CD14-positive monocyte (primary cell): ENCODE measurements at regions not wholly inside any gene's neighbourhood (a gene's known extent, or its start where the extent isn't known, plus 50 kb on each side); places are given as distances from the start of the nearest gene placed in this dataset.

ENCODE experiments used
- DNase-seq, 3 donors: peaks; one replicate each; pipeline ENCODE4 v3.0.0-alpha.2; 2011 to 2022
- H2AFZ ChIP-seq: 2 replicates; pipeline ENCODE4 v1.6.0; 2012; ENCODE audit warnings: mild to moderate bottlenecking, low read depth, low read length, inconsistent platforms; ENCODE audit not compliant: insufficient read depth, poor library complexity, severe bottlenecking
- H3K27ac ChIP-seq, 2 donors: 1 replicate in 1 of 2; 2 replicates in 1 of 2; pipeline ENCODE4 v1.5.1; 2012 to 2013; ENCODE audit warnings: low read length in 2 of 2, control low read depth in 1 of 2, inconsistent platforms in 1 of 2, low read depth in 1 of 2, mild to moderate bottlenecking in 1 of 2
- H3K27me3 ChIP-seq, 2 donors: one replicate each; pipeline versions ENCODE4 v1.6.0 to v1.6.1; 2011 to 2013; ENCODE audit warnings: low read length in 2 of 2; ENCODE audit not compliant: control insufficient read depth in 2 of 2, insufficient read depth in 2 of 2
- H3K36me3 ChIP-seq, 2 donors: replicated peaks in 1 of 2; 1 replicate in 1 of 2; 2 replicates in 1 of 2; pipeline versions ENCODE4 v1.5.1 to v1.6.1; 2012 to 2013; ENCODE audit warnings: low read length in 2 of 2, control low read depth in 1 of 2, inconsistent platforms in 1 of 2, mild to moderate bottlenecking in 1 of 2; ENCODE audit not compliant: insufficient read depth in 2 of 2, control insufficient read depth in 1 of 2
- H3K4me1 ChIP-seq, 2 donors: 1 replicate in 1 of 2; 2 replicates in 1 of 2; pipeline versions ENCODE4 v1.5.1 to v1.6.1; 2012 to 2013; ENCODE audit warnings: low read length in 2 of 2, control low read depth in 1 of 2, inconsistent platforms in 1 of 2, mild to moderate bottlenecking in 1 of 2, moderate library complexity in 1 of 2; ENCODE audit not compliant: insufficient read depth in 2 of 2, control insufficient read depth in 1 of 2
- H3K4me2 ChIP-seq: replicated peaks from 2 replicates; pipeline ENCODE3; 2012; ENCODE audit warnings: low read length, moderate library complexity, mild to moderate bottlenecking; ENCODE audit not compliant: poor library complexity, severe bottlenecking; ENCODE audit errors: extremely low read depth
- H3K4me3 ChIP-seq, 3 experiments: fragments of 200-600 bp in 1 of 3; sonication (generic) in 1 of 3; replicated peaks in 1 of 3; 1 replicate in 2 of 3; 2 replicates in 1 of 3; pipeline ENCODE4 v1.5.1; 2011 to 2013; ENCODE audit warnings: low read length in 3 of 3, mild to moderate bottlenecking in 3 of 3, control low read depth in 2 of 3, low read depth in 2 of 3, inconsistent platforms in 1 of 3, moderate library complexity in 1 of 3
- H3K79me2 ChIP-seq: 2 replicates; pipeline ENCODE4 v1.6.0; 2012; ENCODE audit warnings: mild to moderate bottlenecking, control low read depth, inconsistent platforms, low read length, moderate library complexity; ENCODE audit not compliant: insufficient read depth
- H3K9ac ChIP-seq: 2 replicates; pipeline ENCODE4 v1.6.0; 2017; ENCODE audit warnings: low read length, mild to moderate bottlenecking; ENCODE audit not compliant: insufficient read depth, poor library complexity, severe bottlenecking
- H3K9me3 ChIP-seq, 2 donors: replicated peaks in 1 of 2; 1 replicate in 1 of 2; 2 replicates in 1 of 2; pipeline versions ENCODE4 v1.5.1 to v1.6.1; 2012 to 2013; ENCODE audit warnings: low read length in 2 of 2, control low read depth in 1 of 2; ENCODE audit not compliant: control insufficient read depth in 1 of 2, insufficient read depth in 1 of 2
- H4K20me1 ChIP-seq: 2 replicates; pipeline ENCODE4 v1.6.0; 2012; ENCODE audit warnings: mild to moderate bottlenecking, low read length, control low read depth, moderate library complexity; ENCODE audit not compliant: insufficient read depth
- H3K27ac Mint-ChIP-seq, 7 donors: one replicate each; pipeline ENCODE4 v1.8.0; 2020; ENCODE audit warnings: mild to moderate bottlenecking in 7 of 7, mixed read lengths in 7 of 7, moderate library complexity in 6 of 7, inconsistent platforms in 2 of 7
- H3K27me3 Mint-ChIP-seq, 3 donors: one replicate each; pipeline ENCODE4 v1.8.0; 2021 to 2022; ENCODE audit warnings: low read depth in 3 of 3, mild to moderate bottlenecking in 3 of 3, mixed read lengths in 3 of 3, moderate library complexity in 3 of 3, inconsistent platforms in 1 of 3
- H3K36me3 Mint-ChIP-seq, 2 donors: one replicate each; pipeline ENCODE4 v1.8.0; 2020; ENCODE audit warnings: mixed read lengths in 2 of 2, inconsistent platforms in 1 of 2, mild to moderate bottlenecking in 1 of 2
- H3K4me1 Mint-ChIP-seq: one replicate; pipeline ENCODE4 v1.8.0; 2020; ENCODE audit warnings: mild to moderate bottlenecking, mixed read lengths
- H3K4me3 Mint-ChIP-seq, 2 donors: one replicate each; pipeline ENCODE4 v1.8.0; 2020; ENCODE audit warnings: mild to moderate bottlenecking in 2 of 2, mixed read lengths in 2 of 2, moderate library complexity in 1 of 2
- H3K9me3 Mint-ChIP-seq, 7 donors: one replicate each; pipeline ENCODE4 v1.8.0; 2020 to 2022; ENCODE audit warnings: mixed read lengths in 7 of 7, mild to moderate bottlenecking in 6 of 7, moderate library complexity in 6 of 7, inconsistent platforms in 2 of 7
- WGBS: methylation state at CpG from one replicate; pipeline ENCODE4 v1.1.5; 2013; ENCODE audit warnings: missing lambda C conversion rate; ENCODE audit not compliant: insufficient coverage; 5-methylcytosine and 5-hydroxymethylcytosine counted together
- intact Hi-C, 2 donors: fragments of 100-400 bp; cut with micrococcal nuclease; formaldehyde crosslinking; loops; one replicate each; pipeline versions ENCODE4 v1.15.0 to v1.15.1; 2023
- TF ChIP-seq, protein P1 (sequence below): fragments of 200-600 bp; IDR thresholded peaks from one replicate; pipeline ENCODE4 v1.8.0; 2022; ENCODE audit warnings: antibody characterized with exemption, mild to moderate bottlenecking

DNA sequence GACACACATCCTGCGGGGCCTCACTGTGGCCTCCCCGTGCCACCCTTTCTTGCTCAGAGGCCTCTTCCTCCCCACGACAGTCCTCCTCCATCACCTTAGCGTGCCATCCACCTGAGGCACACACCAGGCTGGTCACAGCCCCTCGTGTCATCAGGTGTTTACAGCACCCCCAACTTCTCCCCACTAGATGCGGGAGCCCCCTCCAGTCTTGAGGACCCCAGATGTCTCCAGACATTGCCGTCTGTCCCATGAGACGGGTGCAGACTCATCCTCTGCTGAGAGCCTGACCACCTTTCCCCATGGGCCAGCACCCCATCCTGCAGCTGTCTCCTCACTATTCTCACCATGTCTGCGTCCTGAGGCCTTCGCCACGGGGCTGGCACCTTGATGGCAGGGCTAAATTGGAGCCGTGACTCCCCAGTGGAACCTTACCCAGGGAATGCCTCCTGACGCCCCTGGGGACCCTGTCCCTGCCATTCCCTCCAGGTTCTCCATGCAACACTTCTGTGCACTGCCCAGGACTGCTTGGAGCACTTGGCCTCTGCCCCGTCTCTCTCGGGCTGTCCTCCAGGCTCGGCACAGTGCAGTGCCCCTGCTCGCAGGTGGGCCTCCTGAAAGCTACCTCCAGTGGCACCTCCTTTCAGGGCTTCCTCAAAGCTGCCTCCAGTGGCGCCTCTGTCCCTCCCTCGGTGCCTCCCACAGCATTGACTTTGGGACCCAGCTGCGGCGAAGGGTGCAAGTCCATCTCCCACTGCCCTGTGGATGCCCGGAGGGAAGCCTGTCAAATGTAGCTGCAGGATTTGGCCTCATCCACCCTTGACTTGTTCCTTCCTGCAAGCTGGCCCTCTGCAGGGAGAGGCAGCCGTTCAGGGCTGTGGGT lies 1386.8 kb downstream of the BRD1 start:
- H3K27me3 Mint-ChIP-seq = no peaks in the 10 kb centered on the region
- Histone ChIP-seq H3K4me3 (no peak overlapping the region), H3K36me3 (no peaks in the 10 kb centered on the region), H3K79me2 (no peaks in the 10 kb centered on the region), H3K27me3 (no peaks in the 10 kb centered on the region), H3K9ac (no peak overlapping the region), H3K4me2 (no peak overlapping the region), H3K9me3 (no peaks in the 10 kb centered on the region), H2AFZ (no peak overlapping the region), H3K4me1 (no peaks in the 10 kb centered on the region), H4K20me1 (no peaks in the 10 kb centered on the region), H3K27ac (no peak overlapping the region)
- 84% methylated on average over 23 of the region's 23 CpGs for WGBS
- no peak for DNase-seq
- TF ChIP-seq, protein P1, sequence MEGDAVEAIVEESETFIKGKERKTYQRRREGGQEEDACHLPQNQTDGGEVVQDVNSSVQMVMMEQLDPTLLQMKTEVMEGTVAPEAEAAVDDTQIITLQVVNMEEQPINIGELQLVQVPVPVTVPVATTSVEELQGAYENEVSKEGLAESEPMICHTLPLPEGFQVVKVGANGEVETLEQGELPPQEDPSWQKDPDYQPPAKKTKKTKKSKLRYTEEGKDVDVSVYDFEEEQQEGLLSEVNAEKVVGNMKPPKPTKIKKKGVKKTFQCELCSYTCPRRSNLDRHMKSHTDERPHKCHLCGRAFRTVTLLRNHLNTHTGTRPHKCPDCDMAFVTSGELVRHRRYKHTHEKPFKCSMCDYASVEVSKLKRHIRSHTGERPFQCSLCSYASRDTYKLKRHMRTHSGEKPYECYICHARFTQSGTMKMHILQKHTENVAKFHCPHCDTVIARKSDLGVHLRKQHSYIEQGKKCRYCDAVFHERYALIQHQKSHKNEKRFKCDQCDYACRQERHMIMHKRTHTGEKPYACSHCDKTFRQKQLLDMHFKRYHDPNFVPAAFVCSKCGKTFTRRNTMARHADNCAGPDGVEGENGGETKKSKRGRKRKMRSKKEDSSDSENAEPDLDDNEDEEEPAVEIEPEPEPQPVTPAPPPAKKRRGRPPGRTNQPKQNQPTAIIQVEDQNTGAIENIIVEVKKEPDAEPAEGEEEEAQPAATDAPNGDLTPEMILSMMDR = no peak
- no peak overlapping the region for H3K27ac Mint-ChIP-seq
- no peaks in the 10 kb centered on the region for H3K36me3 Mint-ChIP-seq
- no peaks in the 10 kb centered on the region for H3K4me1 Mint-ChIP-seq
- intact Hi-C loops = no loop called here
- H3K9me3 Mint-ChIP-seq = peaks cover 0 to 3% (median 0%) of the 10 kb centered on the region in 7 donors
- no peak overlapping the region for H3K4me3 Mint-ChIP-seq

DNA sequence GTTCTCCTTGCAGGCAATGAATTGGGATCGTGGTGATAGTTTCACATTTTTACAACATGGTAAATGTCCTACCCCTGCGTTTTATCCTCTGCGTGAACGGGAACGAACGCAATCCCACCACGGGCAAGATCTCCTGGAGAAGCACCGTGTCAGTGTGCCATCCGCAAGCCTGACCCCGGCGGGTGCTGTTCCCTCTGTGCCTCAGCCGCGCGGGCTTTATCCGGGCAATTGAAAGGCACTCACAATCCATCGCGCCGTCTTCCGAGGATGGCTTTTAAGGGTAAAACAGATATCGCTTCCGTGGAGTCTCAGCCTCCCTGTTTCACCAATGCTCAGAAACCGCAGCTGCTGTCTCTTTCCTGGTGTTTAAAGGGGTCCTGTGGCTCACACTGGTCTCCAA lies 1387.5 kb downstream of the BRD1 start:
- Mint-ChIP-seq H3K36me3 (no peaks in the 10 kb centered on the region), H3K27me3 (no peaks in the 10 kb centered on the region), H3K4me1 (no peaks in the 10 kb centered on the region), H3K4me3 (no peak overlapping the region), H3K27ac (no peak overlapping the region), H3K9me3 (peaks cover 0 to 1% (median 0%) of the 10 kb centered on the region in 7 donors)
- no peak overlapping the region for H3K27ac ChIP-seq
- no peaks in the 10 kb centered on the region for H3K36me3 ChIP-seq
- WGBS = 91% methylated on average over 22 of the region's 22 CpGs
- H3K4me2 ChIP-seq = no peak overlapping the region
- no peak for DNase-seq
- no peak overlapping the region for H3K4me3 ChIP-seq
- H3K4me1 ChIP-seq = no peaks in the 10 kb centered on the region
- H3K27me3 ChIP-seq = no peaks in the 10 kb centered on the region
- no peaks in the 10 kb centered on the region for H3K9me3 ChIP-seq
- no peaks in the 10 kb centered on the region for H4K20me1 ChIP-seq
- TF ChIP-seq, protein P1 = no peak
- no peak overlapping the region for H3K9ac ChIP-seq
- no peak overlapping the region for H2AFZ ChIP-seq
- no peaks in the 10 kb centered on the region for H3K79me2 ChIP-seq
- intact Hi-C loops = no loop called here
